IMR-90 (cell line): ENCODE measurements at regions not wholly inside any gene's neighbourhood (a gene's known extent, or its start where the extent isn't known, plus 50 kb on each side); places are given as distances from the start of the nearest gene placed in this dataset.

Experiments
- ATAC-seq: fragments of 200-7000 bp; cut with Tn5 transposase; 2 replicates; pipeline ENCODE4 v1.9.1; 2020; ENCODE audit warnings: low read depth, mild to moderate bottlenecking, moderate library complexity
- BruUV-seq: library from RNA; stranded (reverse); fragments of 400-500 nt; replicated peaks from 2 replicates; lab custom pipeline; 2021; lab: Mats Ljungman, UMichigan
- CTCF ChIA-PET: fragments of 300-600 bp; formaldehyde crosslinking; extraction: SDS; loops from one replicate; lab custom pipeline; 2021; ENCODE audit warnings: antibody characterized with exemption; lab: Yijun Ruan, JAX
- POLR2A ChIA-PET: fragments of 300-600 bp; sonication (Branson Sonifier 250); formaldehyde crosslinking; loops from one replicate; lab custom pipeline; 2022; ENCODE audit warnings: antibody characterized with exemption; ENCODE audit not compliant: unreplicated experiment; lab: Charles Lee
- DNase-seq: peaks from one replicate; pipeline ENCODE4 v3.0.0; 2013
- H2AFZ ChIP-seq: replicated peaks from 2 replicates; pipeline ENCODE3; 2013; ENCODE audit warnings: low read length, mild to moderate bottlenecking; ENCODE audit not compliant: poor library complexity
- H2AK5ac ChIP-seq: 2 replicates; pipeline ENCODE4 v1.6.1; 2013; ENCODE audit warnings: low read depth, low read length, inconsistent platforms
- H2AK9ac ChIP-seq: replicated peaks from 2 replicates; pipeline ENCODE3; 2013; ENCODE audit warnings: mild to moderate bottlenecking, low read depth, low read length, moderate library complexity; ENCODE audit not compliant: poor library complexity
- H2BK120ac ChIP-seq: 2 replicates; pipeline ENCODE4 v1.6.1; 2013; ENCODE audit warnings: low read depth, low read length, inconsistent platforms
- H2BK15ac ChIP-seq: 3 replicates; pipeline ENCODE4 v1.6.1; 2013; ENCODE audit warnings: low read depth, low read length, inconsistent platforms
- H2BK20ac ChIP-seq: 2 replicates; pipeline ENCODE4 v1.6.1; 2013; ENCODE audit warnings: low read depth, mild to moderate bottlenecking, inconsistent platforms, low read length, moderate library complexity
- H2BK5ac ChIP-seq: 2 replicates; pipeline ENCODE4 v1.6.1; 2013; ENCODE audit warnings: mild to moderate bottlenecking, low read depth, low read length, inconsistent platforms; ENCODE audit not compliant: poor library complexity, severe bottlenecking
- H3K14ac ChIP-seq: replicated peaks from 2 replicates; pipeline ENCODE4 v1.6.1; 2013; ENCODE audit warnings: low read depth, low read length, inconsistent platforms
- H3K18ac ChIP-seq: 2 replicates; pipeline ENCODE4 v1.6.1; 2013; ENCODE audit warnings: low read depth, low read length, control low read depth
- H3K23ac ChIP-seq: 2 replicates; pipeline ENCODE4 v1.6.1; 2013; ENCODE audit warnings: low read depth, low read length, inconsistent platforms
- H3K27ac ChIP-seq: 2 replicates; pipeline ENCODE4 v1.5.1; 2013; ENCODE audit warnings: mild to moderate bottlenecking, control low read depth, low read length; ENCODE audit not compliant: insufficient read depth
- H3K27me3 ChIP-seq: 2 replicates; pipeline ENCODE4 v1.6.1; 2013; ENCODE audit warnings: low read length; ENCODE audit not compliant: control insufficient read depth, insufficient read depth
- H3K36me3 ChIP-seq: 2 replicates; pipeline ENCODE4 v1.6.1; 2013; ENCODE audit warnings: low read length, mixed read lengths; ENCODE audit not compliant: control insufficient read depth, insufficient read depth
- H3K4ac ChIP-seq: 2 replicates; pipeline ENCODE4 v1.6.1; 2013; ENCODE audit warnings: low read depth, low read length, inconsistent platforms
- H3K4me1 ChIP-seq: 2 replicates; pipeline ENCODE4 v1.6.1; 2013; ENCODE audit warnings: low read length, mixed read lengths; ENCODE audit not compliant: control insufficient read depth, insufficient read depth
- H3K4me2 ChIP-seq: 2 replicates; pipeline ENCODE4 v1.6.1; 2013; ENCODE audit warnings: low read depth, mild to moderate bottlenecking, control low read depth, low read length, moderate library complexity
- H3K4me3 ChIP-seq: 2 replicates; pipeline ENCODE4 v1.5.1; 2013; ENCODE audit warnings: low read depth, mild to moderate bottlenecking, control low read depth, low read length, moderate library complexity; ENCODE audit not compliant: insufficient read depth
- H3K56ac ChIP-seq: 2 replicates; pipeline ENCODE4 v1.6.1; 2013; ENCODE audit warnings: low read length, inconsistent platforms; ENCODE audit not compliant: insufficient read depth; ENCODE audit errors: extremely low read depth
- H3K79me1 ChIP-seq, 2 experiments: 2 replicates each; pipeline ENCODE4 v1.6.1; 2013; ENCODE audit warnings: low read length in 2 of 2, inconsistent platforms in 1 of 2, low read depth in 1 of 2
- H3K9ac ChIP-seq: 2 replicates; pipeline ENCODE4 v1.6.1; 2013; ENCODE audit warnings: low read depth, low read length, control low read depth
- H3K9me1 ChIP-seq: 2 replicates; pipeline ENCODE4 v1.6.1; 2013; ENCODE audit warnings: low read length, inconsistent platforms; ENCODE audit not compliant: insufficient read depth
- H3K9me3 ChIP-seq: 2 replicates; pipeline ENCODE4 v1.6.1; 2013; ENCODE audit warnings: low read length; ENCODE audit not compliant: control insufficient read depth, insufficient read depth
- H4K20me1 ChIP-seq: 2 replicates; pipeline ENCODE4 v1.6.1; 2013; ENCODE audit warnings: low read length, inconsistent platforms; ENCODE audit not compliant: insufficient read depth
- H4K5ac ChIP-seq: 2 replicates; pipeline ENCODE4 v1.6.1; 2013; ENCODE audit warnings: mild to moderate bottlenecking, low read depth, low read length, control low read depth
- H4K8ac ChIP-seq, 2 experiments: 2 replicates each; pipeline ENCODE4 v1.6.1; 2013; ENCODE audit warnings: low read depth in 2 of 2, low read length in 2 of 2, control low read depth in 1 of 2, inconsistent platforms in 1 of 2
- H4K91ac ChIP-seq: 2 replicates; pipeline ENCODE4 v1.6.1; 2013; ENCODE audit warnings: low read depth, low read length, inconsistent platforms; ENCODE audit not compliant: insufficient read depth
- CHD1 ChIP-seq: IDR thresholded peaks from 2 replicates; pipeline ENCODE4 v1.6.1; 2012; ENCODE audit warnings: low read depth, low read length, improper control_type of control experiment
- FOS ChIP-seq: fragments of 150-350 bp; IDR thresholded peaks from 2 replicates; pipeline ENCODE4 v1.6.1; 2016; ENCODE audit warnings: low read depth, low read length
- MAFK ChIP-seq: IDR thresholded peaks from 2 replicates; pipeline ENCODE4 v1.6.1; 2012; ENCODE audit warnings: low read depth, low read length, improper control_type of control experiment
- MAZ ChIP-seq: IDR thresholded peaks from 2 replicates; pipeline ENCODE4 v1.6.1; 2012; ENCODE audit warnings: low read depth, mild to moderate bottlenecking, low read length, improper control_type of control experiment, moderate library complexity, borderline replicate concordance
- MXI1 ChIP-seq: IDR thresholded peaks from 2 replicates; pipeline ENCODE4 v1.6.1; 2012; ENCODE audit warnings: low read depth, mild to moderate bottlenecking, low read length, moderate library complexity, borderline replicate concordance
- NFE2L2 ChIP-seq: fragments of 150-350 bp; IDR thresholded peaks from 2 replicates; pipeline ENCODE4 v1.6.1; 2016; ENCODE audit warnings: low read depth, mild to moderate bottlenecking, low read length
- POLR2A ChIP-seq: IDR thresholded peaks from 2 replicates; pipeline ENCODE4 v1.6.1; 2012; ENCODE audit warnings: mild to moderate bottlenecking, low read depth, low read length
- RFX5 ChIP-seq: IDR thresholded peaks from 2 replicates; pipeline ENCODE4 v1.8.0; 2012; ENCODE audit warnings: low read depth, mild to moderate bottlenecking, low read length, moderate library complexity
- WGBS, 2 experiments: methylation state at CpG; one replicate each; pipeline versions ENCODE4 v1.1.5 to v1.1.7; 2013; ENCODE audit warnings: missing lambda C conversion rate in 2 of 2; ENCODE audit not compliant: insufficient read length in 1 of 2; ENCODE audit errors: extremely low coverage in 2 of 2; 5-methylcytosine and 5-hydroxymethylcytosine counted together
- dilution Hi-C: fragments of 300-500 bp; cut with HindIII; formaldehyde crosslinking; loops from one replicate; pipeline ENCODE4 v1.14.3; 2018; ENCODE audit warnings: low sequenced_read_pairs; ENCODE audit not compliant: unreplicated experiment
- in situ Hi-C: fragments of 300-500 bp; cut with MboI; formaldehyde crosslinking; loops from 3 replicates; pipeline ENCODE4 v1.14.3; 2019; ENCODE audit warnings: low sequenced_read_pairs, inconsistent platforms, mixed read lengths
- intact Hi-C: fragments of 100-400 bp; cut with micrococcal nuclease; formaldehyde crosslinking; loops from 2 replicates; pipeline ENCODE4 v1.10.0; 2022
- TF ChIP-seq, protein P1 (sequence below): fragments of 150-350 bp; IDR thresholded peaks from 2 replicates; pipeline ENCODE4 v1.6.1; 2016; ENCODE audit warnings: low read depth, mild to moderate bottlenecking, low read length, moderate library complexity, borderline replicate concordance

DNA sequence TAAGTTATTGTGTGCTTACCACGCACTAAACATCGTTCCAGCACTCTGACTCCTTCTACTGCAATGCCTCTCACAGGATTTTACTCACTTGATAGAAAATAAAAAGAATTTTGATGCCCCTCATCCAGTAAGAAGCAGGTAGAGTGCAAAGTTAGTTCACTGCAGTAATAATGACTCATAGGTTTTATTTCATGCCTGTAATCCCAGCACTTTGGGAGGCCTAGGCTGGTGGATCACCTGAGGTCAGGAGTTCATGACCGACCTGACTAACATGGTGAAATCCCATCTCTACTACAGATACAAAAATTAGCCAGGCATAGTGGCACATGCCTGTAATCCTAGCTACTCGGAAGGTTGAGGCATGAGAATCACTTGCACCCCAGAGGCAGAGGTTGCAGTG, 190.6 kb downstream of the RAD51AP2 start:
- Histone ChIP-seq H3K9me3 (no peaks in the 10 kb centered on the region), H3K14ac (no peak overlapping the region), H2BK120ac (no peak overlapping the region), H3K9ac (no peak overlapping the region), H4K91ac (no peak overlapping the region), H3K4me3 (no peak overlapping the region), H2AK9ac (no peak overlapping the region), H3K9me1 (no peaks in the 10 kb centered on the region), H3K36me3 (no peaks in the 10 kb centered on the region), H3K4me2 (no peak overlapping the region), H3K27me3 (no peaks in the 10 kb centered on the region), H3K56ac (no peak overlapping the region), H2AFZ (no peak overlapping the region), H4K8ac (no peak overlapping the region), H2AK5ac (no peak overlapping the region), H3K27ac (no peak overlapping the region), H3K4ac (no peak overlapping the region), H4K20me1 (no peaks in the 10 kb centered on the region), H2BK15ac (no peak overlapping the region), H3K4me1 (no peaks in the 10 kb centered on the region), H3K79me1 (no peaks in the 10 kb centered on the region), H3K23ac (no peak overlapping the region), H3K18ac (no peak overlapping the region), H2BK5ac (no peak overlapping the region), H4K5ac (no peak overlapping the region), H2BK20ac (no peak overlapping the region)
- BruUV-seq = no TSS peak
- POLR2A ChIA-PET = no interaction called here
- WGBS, 2 experiments = 57% methylated on average over 1 of the region's 4 CpGs; no CpG with 5 or more reads in 1 of the 2 experiments
- DNase-seq (no peak), ATAC-seq (no peak)
- intact Hi-C loops = no loop called here
- in situ Hi-C loops = no loop called here
- CTCF ChIA-PET = no interaction called here
- dilution Hi-C loops = no loop called here
- TF ChIP-seq MAZ (no peak), MXI1 (no peak), RFX5 (no peak), NFE2L2 (no peak), MAFK (no peak), FOS (no peak), POLR2A (no peak), CHD1 (no peak)
- TF ChIP-seq, protein P1, sequence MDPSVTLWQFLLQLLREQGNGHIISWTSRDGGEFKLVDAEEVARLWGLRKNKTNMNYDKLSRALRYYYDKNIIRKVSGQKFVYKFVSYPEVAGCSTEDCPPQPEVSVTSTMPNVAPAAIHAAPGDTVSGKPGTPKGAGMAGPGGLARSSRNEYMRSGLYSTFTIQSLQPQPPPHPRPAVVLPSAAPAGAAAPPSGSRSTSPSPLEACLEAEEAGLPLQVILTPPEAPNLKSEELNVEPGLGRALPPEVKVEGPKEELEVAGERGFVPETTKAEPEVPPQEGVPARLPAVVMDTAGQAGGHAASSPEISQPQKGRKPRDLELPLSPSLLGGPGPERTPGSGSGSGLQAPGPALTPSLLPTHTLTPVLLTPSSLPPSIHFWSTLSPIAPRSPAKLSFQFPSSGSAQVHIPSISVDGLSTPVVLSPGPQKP = no peak
